Prostate gland (tissue), 2 donors: ENCODE measurements at regions not wholly inside any gene's neighbourhood (a gene's known extent, or its start where the extent isn't known, plus 50 kb on each side); places are given as distances from the start of the nearest gene placed in this dataset.
"Not testable (repeated sequence)": the region's sequence is repeated elsewhere in the genome, so short reads cannot be mapped to it uniquely, and the experiment has no call there.

Experiments used
- DNase-seq: peaks from one replicate; pipeline ENCODE4 v3.0.0-alpha.2; 2019; ENCODE audit warnings: low spot score
- H3K27ac ChIP-seq, 2 donors: fragments of 200-600 bp; sonication (generic); 2 replicates each; pipeline ENCODE4 v1.5.1; 2017 to 2019
- H3K27me3 ChIP-seq: fragments of 200-600 bp; sonication (generic); replicated peaks from 2 replicates; pipeline ENCODE4 v1.5.1; 2019; ENCODE audit not compliant: insufficient read depth
- H3K36me3 ChIP-seq, 2 donors: fragments of 200-600 bp; sonication (generic); 1 replicate in 1 of 2; 2 replicates in 1 of 2; pipeline versions ENCODE4 v1.5.1 to v1.8.1; 2017 to 2019
- H3K4me1 ChIP-seq: fragments of 200-600 bp; sonication (generic); replicated peaks from 2 replicates; pipeline ENCODE4 v1.5.1; 2019
- H3K4me3 ChIP-seq, 2 donors: fragments of 200-600 bp; sonication (generic); 2 replicates each; pipeline ENCODE4 v1.5.1; 2017 to 2019
- H3K9me3 ChIP-seq: fragments of 200-600 bp; sonication (generic); 2 replicates; pipeline ENCODE4 v1.5.1; 2017
- CTCF ChIP-seq, 4 experiments: fragments of 200-600 bp in 2 of 4; fragments of 450-650 bp in 2 of 4; sonication (generic) in 2 of 4; IDR thresholded peaks; 1 replicate in 3 of 4; 2 replicates in 1 of 4; pipeline ENCODE4 v1.5.1; 2016 to 2019; ENCODE audit warnings: antibody characterized with exemption in 4 of 4, mild to moderate bottlenecking in 2 of 4, moderate library complexity in 2 of 4
- POLR2A ChIP-seq: fragments of 450-650 bp; IDR thresholded peaks from one replicate; pipeline ENCODE4 v1.6.1; 2016; ENCODE audit warnings: antibody characterized with exemption, mild to moderate bottlenecking
- POLR2AphosphoS5 ChIP-seq: sonication (generic); formaldehyde crosslinking; IDR thresholded peaks from one replicate; pipeline ENCODE4 v1.6.1; 2017; ENCODE audit warnings: antibody characterized with exemption
- WGBS: methylation state at CpG from one replicate; pipeline ENCODE4 v1.1.5; 2018; 5-methylcytosine and 5-hydroxymethylcytosine counted together
- intact Hi-C: fragments of 100-400 bp; cut with DNase I; formaldehyde crosslinking; loops from one replicate; pipeline ENCODE4 v1.14.2; 2022

DNA sequence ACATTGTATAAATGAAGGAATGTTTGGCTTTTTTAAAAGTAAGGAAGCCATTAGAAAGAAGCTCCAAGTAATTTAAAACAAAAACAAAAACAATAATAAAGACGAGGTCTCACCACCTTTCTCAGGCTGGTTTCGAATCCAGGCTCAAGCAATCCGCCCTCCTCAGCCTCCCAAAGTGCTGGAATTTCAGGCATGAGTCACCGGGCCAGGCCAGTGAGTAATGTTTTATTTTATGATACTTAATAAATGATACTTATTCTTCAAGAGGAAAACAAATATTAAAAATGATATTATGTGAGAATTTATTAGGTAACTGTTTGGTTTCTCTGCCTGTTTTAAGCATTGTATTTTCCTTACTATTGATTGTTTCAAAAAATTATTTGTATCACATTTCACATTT, 201.4 kb upstream of the BRINP3 start:
- Histone ChIP-seq H3K9me3 (no peaks in the 10 kb centered on the region), H3K27me3 (no peaks in the 10 kb centered on the region), H3K36me3 (no peaks in the 10 kb centered on the region), H3K27ac (no peak overlapping the region), H3K4me3 (no peak overlapping the region), H3K4me1 (no peaks in the 10 kb centered on the region)
- intact Hi-C loops = no loop called here
- WGBS = 90% methylated on average over 4 of the region's 4 CpGs
- no peak for DNase-seq
- no peak for TF ChIP-seq POLR2A
- TF ChIP-seq POLR2AphosphoS5 = no peak
- no peak for TF ChIP-seq CTCF (IDR thresholded peaks at IDR 0.05)

- H3K4me1 ChIP-seq = no peaks in the 10 kb centered on the region
- no peak overlapping the region for H3K4me3 ChIP-seq
Observed at GRCh38 chr1:190679454-190679853, 201.8 kb upstream of the BRINP3 start.

DNA sequence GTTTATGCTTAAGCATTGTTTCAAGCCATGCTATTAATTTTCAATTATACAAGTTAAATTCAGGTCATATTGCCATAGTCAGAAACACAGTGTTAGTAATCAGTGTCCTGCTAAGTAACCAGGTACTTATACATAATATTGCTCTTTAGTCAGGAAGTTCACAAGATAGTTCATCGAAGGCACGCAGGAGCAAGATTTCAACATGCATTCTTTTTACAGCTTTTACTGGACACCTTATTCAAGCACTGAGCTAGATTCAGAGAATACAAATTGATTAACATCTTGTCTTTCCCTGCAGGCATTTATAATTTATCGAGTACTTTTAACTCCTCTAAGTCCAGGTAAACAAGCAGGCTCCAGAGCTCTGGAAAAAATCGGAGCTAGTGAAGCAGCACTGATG, 202.3 kb upstream of the BRINP3 start:
- Histone ChIP-seq H3K9me3 (no peaks in the 10 kb centered on the region), H3K36me3 (no peaks in the 10 kb centered on the region), H3K27ac (no peak overlapping the region), H3K4me1 (no peaks in the 10 kb centered on the region), H3K27me3 (no peaks in the 10 kb centered on the region), H3K4me3 (no peak overlapping the region)
- intact Hi-C loops = no loop called here
- 73% methylated on average over 4 of the region's 4 CpGs for WGBS
- TF ChIP-seq POLR2A = no peak
- TF ChIP-seq CTCF (IDR thresholded peaks at IDR 0.05) = no peak
- no peak for TF ChIP-seq POLR2AphosphoS5
- no peak for DNase-seq

More at GRCh38 chr1:190679454-190679853, 201.8 kb upstream of the BRINP3 start:
- WGBS = 46% methylated on average over 2 of the region's 2 CpGs
- H3K27me3 ChIP-seq = no peaks in the 10 kb centered on the region
- no peaks in the 10 kb centered on the region for H3K9me3 ChIP-seq
- no peak overlapping the region for H3K27ac ChIP-seq
- H3K36me3 ChIP-seq = no peaks in the 10 kb centered on the region
- intact Hi-C loops = no loop called here
- no peak for TF ChIP-seq POLR2AphosphoS5
- TF ChIP-seq POLR2A = no peak
- no peak for TF ChIP-seq CTCF (IDR thresholded peaks at IDR 0.05)
- DNase-seq = no peak

DNA sequence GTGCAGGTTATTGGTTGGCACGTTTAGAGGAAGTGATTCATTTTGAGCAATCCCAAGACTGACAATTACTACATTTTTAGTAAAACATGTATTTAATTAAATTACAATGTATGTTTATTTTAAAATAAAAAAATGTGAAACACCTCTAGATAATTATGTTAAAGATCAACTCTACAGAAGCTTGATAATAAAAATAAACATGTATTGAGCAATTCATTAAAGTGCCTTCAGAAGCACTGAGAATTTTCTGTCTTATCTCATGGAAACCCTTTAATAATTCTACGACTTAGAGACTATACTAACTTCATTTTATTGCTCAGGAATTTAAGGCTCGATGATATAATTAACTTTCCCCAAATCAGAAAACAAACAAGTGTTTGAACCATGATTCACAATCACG, 208.0 kb upstream of the BRINP3 start:
- Histone ChIP-seq H3K4me1 (no peaks in the 10 kb centered on the region), H3K27me3 (no peaks in the 10 kb centered on the region), H3K9me3 (no peaks in the 10 kb centered on the region), H3K36me3 (no peaks in the 10 kb centered on the region), H3K27ac (no peak overlapping the region), H3K4me3 (no peak overlapping the region)
- no peak for DNase-seq
- 75% methylated on average over 4 of the region's 4 CpGs for WGBS
- intact Hi-C loops = no loop called here
- no peak for TF ChIP-seq CTCF (IDR thresholded peaks at IDR 0.05)
- no peak for TF ChIP-seq POLR2A
- no peak for TF ChIP-seq POLR2AphosphoS5

- WGBS = 20% methylated on average over 1 of the region's 1 CpG
- Histone ChIP-seq H3K4me3 (no peak overlapping the region), H3K27me3 (no peaks in the 10 kb centered on the region), H3K27ac (no peak overlapping the region), H3K36me3 (no peaks in the 10 kb centered on the region), H3K9me3 (no peaks in the 10 kb centered on the region), H3K4me1 (no peaks in the 10 kb centered on the region)
- intact Hi-C loops = no loop called here
- TF ChIP-seq POLR2A (no peak), CTCF (IDR thresholded peaks at IDR 0.05) (no peak), POLR2AphosphoS5 (no peak)
- DNase-seq = no peak
Observed at GRCh38 chr1:190688096-190688495, 210.4 kb upstream of the BRINP3 start.

DNA sequence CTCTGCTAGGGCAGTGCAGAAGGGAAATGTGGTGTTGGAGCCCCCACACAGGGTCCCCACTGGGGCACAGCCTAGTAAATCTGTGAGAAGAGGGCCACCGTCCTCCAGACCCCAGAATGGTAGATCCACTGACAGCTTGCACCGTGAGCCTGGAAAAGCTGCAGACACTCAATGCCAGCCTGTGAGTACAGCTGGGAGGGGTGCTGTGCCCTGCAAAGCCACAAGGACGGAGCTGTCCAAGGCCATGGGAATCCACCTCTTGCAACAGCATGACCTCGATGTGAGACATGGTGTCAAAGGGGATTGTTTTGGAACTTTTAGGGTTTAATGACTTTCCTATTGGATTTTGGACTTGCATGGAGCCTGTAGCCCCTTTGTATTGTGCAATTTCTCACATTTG, 220.8 kb upstream of the BRINP3 start:
- intact Hi-C loops, DNase-seq, H3K27ac ChIP-seq, H3K4me1 ChIP-seq, H3K36me3 ChIP-seq, H3K27me3 ChIP-seq, H3K9me3 ChIP-seq, H3K4me3 ChIP-seq: not testable (repeated sequence)
- 93% methylated on average over 4 of the region's 4 CpGs for WGBS
